Duodenal mucosa (tissue), 2 donors: ENCODE measurements at regions not wholly inside any gene's neighbourhood (a gene's known extent, or its start where the extent isn't known, plus 50 kb on each side); places are given as distances from the start of the nearest gene placed in this dataset.

Source experiments
- H3K27ac ChIP-seq: one replicate; pipeline ENCODE4 v1.7.0; 2013; ENCODE audit warnings: low read depth, low read length
- H3K27me3 ChIP-seq, 2 donors: one replicate each; pipeline ENCODE4 v1.7.0; 2013; ENCODE audit warnings: low read length in 2 of 2, control low read depth in 1 of 2; ENCODE audit not compliant: insufficient read depth in 2 of 2, control insufficient read depth in 1 of 2
- H3K36me3 ChIP-seq, 2 donors: one replicate each; pipeline ENCODE4 v1.7.0; 2013; ENCODE audit warnings: low read length in 2 of 2, control low read depth in 1 of 2; ENCODE audit not compliant: insufficient read depth in 2 of 2, control insufficient read depth in 1 of 2
- H3K4me1 ChIP-seq, 2 donors: one replicate each; pipeline ENCODE4 v1.7.0; 2013; ENCODE audit warnings: low read length in 2 of 2, control low read depth in 1 of 2; ENCODE audit not compliant: insufficient read depth in 2 of 2, control insufficient read depth in 1 of 2
- H3K4me3 ChIP-seq, 2 donors: one replicate each; pipeline ENCODE4 v1.7.0; 2013; ENCODE audit warnings: low read length in 2 of 2, low read depth in 1 of 2
- H3K9ac ChIP-seq, 2 donors: one replicate each; pipeline ENCODE4 v1.7.0; 2013; ENCODE audit warnings: low read length in 2 of 2, low read depth in 1 of 2
- H3K9me3 ChIP-seq, 2 donors: one replicate each; pipeline ENCODE4 v1.7.0; 2013; ENCODE audit warnings: low read length in 2 of 2, control low read depth in 1 of 2; ENCODE audit not compliant: control insufficient read depth in 1 of 2

- Histone ChIP-seq H3K4me3 (no peak overlapping the region), H3K36me3 (no peaks in the 10 kb centered on the region), H3K9ac (no peak overlapping the region), H3K4me1 (peaks cover 15 to 16% of the 10 kb centered on the region in 2 donors), H3K27me3 (peaks cover 0 to 7% of the 10 kb centered on the region in 2 donors), H3K9me3 (no peaks in the 10 kb centered on the region), H3K27ac (no peak overlapping the region)
Measured at GRCh38 chr5:174421408-174421805, 303.0 kb upstream of the MSX2 start.

GRCh38 chr5:174423558-174423957, 300.8 kb upstream of the MSX2 start:
- Histone ChIP-seq H3K9ac (no peak overlapping the region), H3K27ac (no peak overlapping the region), H3K27me3 (peaks cover 0 to 7% of the 10 kb centered on the region in 2 donors), H3K4me3 (no peak overlapping the region), H3K9me3 (no peaks in the 10 kb centered on the region), H3K36me3 (no peaks in the 10 kb centered on the region), H3K4me1 (peaks cover 20 to 28% of the 10 kb centered on the region in 2 donors)

GRCh38 chr5:174424219-174425053, 299.9 kb upstream of the MSX2 start:
- Histone ChIP-seq H3K27ac (no peak overlapping the region), H3K4me3 (no peak overlapping the region), H3K36me3 (no peaks in the 10 kb centered on the region), H3K27me3 (peaks cover 0 to 3% of the 10 kb centered on the region in 2 donors), H3K4me1 (peaks cover 13 to 22% of the 10 kb centered on the region in 2 donors), H3K9me3 (no peaks in the 10 kb centered on the region), H3K9ac (no peak overlapping the region)

- H3K4me3 ChIP-seq = no peak overlapping the region
- H3K36me3 ChIP-seq = no peaks in the 10 kb centered on the region
- H3K4me1 ChIP-seq = peaks cover 12 to 22% of the 10 kb centered on the region in 2 donors
- peaks cover 0 to 3% of the 10 kb centered on the region in 2 donors for H3K27me3 ChIP-seq
- H3K9ac ChIP-seq = no peak overlapping the region
- H3K9me3 ChIP-seq = no peaks in the 10 kb centered on the region
- H3K27ac ChIP-seq = no peak overlapping the region
Measured at GRCh38 chr5:174425271-174425963, 299.0 kb upstream of the MSX2 start.

- H3K36me3 ChIP-seq = no peaks in the 10 kb centered on the region
- no peak overlapping the region for H3K27ac ChIP-seq
- H3K4me1 ChIP-seq = peaks cover 12 to 22% of the 10 kb centered on the region in 2 donors
- H3K4me3 ChIP-seq = no peak overlapping the region
- H3K9me3 ChIP-seq = no peaks in the 10 kb centered on the region
- no peak overlapping the region for H3K9ac ChIP-seq
- peaks cover 0 to 3% of the 10 kb centered on the region in 2 donors for H3K27me3 ChIP-seq
Measured at GRCh38 chr5:174425964-174426290, 298.5 kb upstream of the MSX2 start.

GRCh38 chr5:174426388-174426787, 298.0 kb upstream of the MSX2 start:
- peaks cover 0 to 3% of the 10 kb centered on the region in 2 donors for H3K27me3 ChIP-seq
- H3K36me3 ChIP-seq = no peaks in the 10 kb centered on the region
- no peak overlapping the region for H3K4me3 ChIP-seq
- H3K27ac ChIP-seq = no peak overlapping the region
- H3K9me3 ChIP-seq = no peaks in the 10 kb centered on the region
- no peak overlapping the region for H3K9ac ChIP-seq
- H3K4me1 ChIP-seq = peaks cover 12 to 22% of the 10 kb centered on the region in 2 donors

GRCh38 chr5:174426851-174427250, 297.5 kb upstream of the MSX2 start:
- H3K36me3 ChIP-seq = no peaks in the 10 kb centered on the region
- H3K9ac ChIP-seq = no peak overlapping the region
- H3K27me3 ChIP-seq = peaks cover 0 to 3% of the 10 kb centered on the region in 2 donors
- no peak overlapping the region for H3K27ac ChIP-seq
- peaks cover 12 to 22% of the 10 kb centered on the region in 2 donors for H3K4me1 ChIP-seq
- no peaks in the 10 kb centered on the region for H3K9me3 ChIP-seq
- H3K4me3 ChIP-seq = no peak overlapping the region

GRCh38 chr5:174427304-174427703, 297.1 kb upstream of the MSX2 start:
- no peak overlapping the region for H3K4me3 ChIP-seq
- H3K27me3 ChIP-seq = peaks cover 0 to 3% of the 10 kb centered on the region in 2 donors
- no peaks in the 10 kb centered on the region for H3K9me3 ChIP-seq
- H3K4me1 ChIP-seq = peaks cover 12 to 22% of the 10 kb centered on the region in 2 donors
- H3K36me3 ChIP-seq = no peaks in the 10 kb centered on the region
- no peak overlapping the region for H3K9ac ChIP-seq
- H3K27ac ChIP-seq = no peak overlapping the region

- no peak overlapping the region for H3K4me3 ChIP-seq
- no peaks in the 10 kb centered on the region for H3K9me3 ChIP-seq
- H3K4me1 ChIP-seq = peaks cover 12 to 22% of the 10 kb centered on the region in 2 donors
- H3K27me3 ChIP-seq = no peaks in the 10 kb centered on the region
- H3K36me3 ChIP-seq = no peaks in the 10 kb centered on the region
- H3K9ac ChIP-seq = no peak overlapping the region
- no peak overlapping the region for H3K27ac ChIP-seq
Measured at GRCh38 chr5:174428895-174429294, 295.5 kb upstream of the MSX2 start.

- Histone ChIP-seq H3K36me3 (no peaks in the 10 kb centered on the region), H3K9me3 (no peaks in the 10 kb centered on the region), H3K9ac (no peak overlapping the region), H3K27ac (no peak overlapping the region), H3K4me3 (no peak overlapping the region), H3K27me3 (no peaks in the 10 kb centered on the region), H3K4me1 (peaks cover 4 to 20% of the 10 kb centered on the region in 2 donors)
Measured at GRCh38 chr5:174430940-174431339, 293.4 kb upstream of the MSX2 start.
